Cardiac septum (tissue), 1 donor: ENCODE measurements at regions not wholly inside any gene's neighbourhood (a gene's known extent, or its start where the extent isn't known, plus 50 kb on each side); places are given as distances from the start of the nearest gene placed in this dataset.
"Not testable (repeated sequence)": the region's sequence is repeated elsewhere in the genome, so short reads cannot be mapped to it uniquely, and the experiment has no call there.

Experiments
- DNase-seq: peaks from one replicate; pipeline ENCODE4 v3.0.0-alpha.2; 2020; ENCODE audit warnings: low spot score
- intact Hi-C: fragments of 100-400 bp; cut with DNase I; formaldehyde crosslinking; loops from one replicate; pipeline ENCODE4 v1.14.0; 2022
- donor health status: DM: no; HTN: no; CAD: no.

DNA sequence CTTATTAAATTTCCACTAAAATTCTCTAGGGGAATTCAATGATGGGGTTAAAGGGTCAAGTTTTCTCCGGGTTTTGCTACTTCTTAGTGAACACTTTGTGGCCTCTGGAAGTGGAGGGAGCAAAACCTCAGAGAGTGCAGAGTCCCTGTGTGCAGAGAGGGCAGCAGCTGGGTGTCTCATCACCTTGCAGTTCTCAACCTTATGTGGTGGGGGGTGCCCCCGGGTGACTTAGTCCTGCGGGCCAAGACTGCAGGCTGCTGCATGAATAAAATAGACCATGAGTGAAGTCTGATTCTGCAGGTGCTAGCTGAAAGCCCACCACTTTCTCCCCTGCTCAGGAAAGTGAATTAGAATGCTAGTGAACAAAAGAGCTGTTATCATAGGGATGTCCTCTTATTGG is 191.6 kb downstream of the DLEU7 start:
- no peak for DNase-seq
- intact Hi-C loops = no loop called here

DNA sequence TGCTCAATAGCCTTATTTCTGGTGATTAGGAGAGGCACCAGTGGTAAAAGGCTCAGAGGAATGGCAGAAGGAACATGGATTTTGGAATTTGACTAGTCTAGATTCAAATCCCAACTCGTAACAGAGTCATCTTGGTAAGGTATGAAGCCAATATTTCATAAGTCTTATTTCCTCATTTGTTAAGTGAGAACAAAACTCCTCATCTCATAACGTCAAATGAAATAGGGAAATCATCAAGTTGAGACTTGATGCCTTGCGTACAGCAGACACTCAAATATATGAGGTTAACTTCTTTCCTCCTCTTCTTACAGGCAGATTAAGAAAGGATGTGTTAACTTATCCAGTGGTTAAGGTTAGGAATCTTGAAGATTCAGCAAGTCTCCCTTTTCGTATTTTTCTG is 189.2 kb downstream of the DLEU7 start:
- intact Hi-C loops = no loop called here

DNA sequence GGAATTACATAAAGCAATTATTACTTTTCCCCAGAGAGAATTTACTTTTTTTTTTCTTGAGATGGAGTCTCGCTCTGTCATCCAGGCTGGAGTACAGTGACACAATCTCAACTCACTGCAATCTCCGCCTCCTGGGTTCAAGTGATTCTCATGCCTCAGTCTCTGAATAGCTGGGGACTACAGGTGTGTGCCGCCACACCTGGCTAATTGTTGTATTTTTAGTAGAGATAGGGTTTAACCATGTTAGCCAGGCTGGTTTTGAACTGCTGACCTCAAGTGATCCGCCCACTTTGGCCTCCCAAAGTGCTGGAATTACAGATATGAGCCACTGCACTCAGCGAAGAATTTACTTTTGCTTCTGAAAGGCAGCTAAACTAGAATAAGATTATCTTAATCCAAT is 181.6 kb downstream of the DLEU7 start:
- DNase-seq, intact Hi-C loops: not testable (repeated sequence)

More for the DNA sequence above, 189.2 kb downstream of the DLEU7 start:
- DNase-seq = no peak

DNA sequence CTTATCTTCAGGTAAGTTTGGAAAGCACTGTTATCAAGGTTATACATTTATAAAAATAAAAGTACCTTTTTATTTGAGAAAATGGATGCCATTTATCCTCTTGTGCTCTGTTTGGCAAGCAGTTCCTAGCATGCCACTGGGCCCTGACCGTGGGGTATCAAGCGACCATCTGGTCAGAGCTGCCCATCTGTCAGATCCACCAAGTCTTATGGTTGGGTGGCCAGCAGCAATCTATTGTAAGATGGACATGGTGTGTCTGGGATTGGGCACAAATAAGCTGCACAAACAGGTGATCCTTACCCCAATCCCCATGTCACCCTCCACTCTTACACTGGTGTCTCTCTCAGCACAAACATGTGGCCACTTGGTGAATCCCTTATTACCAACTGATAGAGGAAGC is 178.5 kb downstream of the DLEU7 start:
- intact Hi-C loops = no loop called here

DNA sequence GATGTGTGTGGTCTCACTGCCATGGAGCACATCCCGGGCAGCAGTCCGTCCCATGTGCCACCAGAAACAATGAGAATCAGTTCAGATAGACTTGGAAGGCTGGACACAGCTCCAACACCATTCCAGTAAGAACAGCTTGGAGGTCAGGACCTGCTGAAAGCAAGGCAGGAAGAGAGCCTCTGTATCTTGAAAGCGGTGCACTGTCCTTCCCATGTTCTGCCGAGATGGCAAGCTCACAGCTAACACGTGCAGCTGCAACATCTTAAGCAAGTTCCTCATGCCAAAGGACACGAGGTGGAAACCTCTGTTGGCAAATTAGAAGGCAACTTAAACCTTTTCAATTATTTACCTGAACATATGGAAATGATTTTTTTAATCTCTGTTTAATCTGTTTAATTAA is 175.4 kb downstream of the DLEU7 start:
- no peak for DNase-seq
- intact Hi-C loops = no loop called here

More for the DNA sequence above, 178.5 kb downstream of the DLEU7 start:
- no peak for DNase-seq

DNA sequence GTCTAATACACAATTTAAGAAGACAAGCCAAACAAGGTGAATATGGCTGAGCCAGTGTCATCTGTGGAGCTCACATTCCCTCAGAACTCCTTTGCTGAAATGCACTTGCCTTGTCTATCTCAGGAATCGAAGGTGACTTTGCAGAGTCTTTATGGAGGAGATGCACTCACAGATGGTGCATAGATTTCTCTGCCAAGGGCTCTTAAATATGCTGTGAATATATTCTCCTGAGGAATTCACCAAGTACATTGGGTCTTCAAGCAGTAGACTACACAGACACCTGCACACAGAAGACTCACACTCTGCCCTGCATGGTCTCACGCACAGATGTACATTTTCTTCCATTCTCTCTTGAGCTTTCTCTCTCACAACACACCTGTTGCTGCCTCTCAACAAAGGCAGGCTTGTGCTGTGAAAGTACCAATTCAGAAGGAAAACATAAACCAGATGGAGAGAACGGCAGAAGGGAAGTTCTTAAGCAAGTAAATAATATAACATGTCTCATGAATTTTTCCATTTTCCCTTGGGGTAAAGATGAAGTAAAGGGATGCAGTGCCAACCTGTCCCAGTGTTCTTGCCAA is 174.7 kb downstream of the DLEU7 start:
- DNase-seq = no peak
- intact Hi-C loops = no loop called here

DNA sequence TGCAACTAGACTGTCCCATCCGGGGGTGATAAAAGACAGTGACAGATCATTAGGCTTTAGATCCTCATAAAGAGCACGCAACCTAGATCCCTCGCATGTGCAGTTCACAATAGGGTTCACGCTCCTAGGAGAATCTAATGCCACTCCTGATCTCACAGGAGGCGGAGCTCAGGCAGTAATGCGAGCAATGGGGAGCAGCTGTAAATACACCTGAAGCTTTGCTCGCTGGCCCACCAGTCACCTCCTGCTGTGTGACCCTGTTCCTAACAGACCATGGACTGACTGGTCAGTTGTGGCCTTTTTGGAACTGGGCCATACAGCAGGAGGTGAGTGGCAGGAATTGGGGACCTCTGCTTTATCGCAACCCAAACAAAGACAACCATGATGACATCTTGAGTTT is 173.2 kb downstream of the DLEU7 start:
- no peak for DNase-seq
- intact Hi-C loops = no loop called here

DNA sequence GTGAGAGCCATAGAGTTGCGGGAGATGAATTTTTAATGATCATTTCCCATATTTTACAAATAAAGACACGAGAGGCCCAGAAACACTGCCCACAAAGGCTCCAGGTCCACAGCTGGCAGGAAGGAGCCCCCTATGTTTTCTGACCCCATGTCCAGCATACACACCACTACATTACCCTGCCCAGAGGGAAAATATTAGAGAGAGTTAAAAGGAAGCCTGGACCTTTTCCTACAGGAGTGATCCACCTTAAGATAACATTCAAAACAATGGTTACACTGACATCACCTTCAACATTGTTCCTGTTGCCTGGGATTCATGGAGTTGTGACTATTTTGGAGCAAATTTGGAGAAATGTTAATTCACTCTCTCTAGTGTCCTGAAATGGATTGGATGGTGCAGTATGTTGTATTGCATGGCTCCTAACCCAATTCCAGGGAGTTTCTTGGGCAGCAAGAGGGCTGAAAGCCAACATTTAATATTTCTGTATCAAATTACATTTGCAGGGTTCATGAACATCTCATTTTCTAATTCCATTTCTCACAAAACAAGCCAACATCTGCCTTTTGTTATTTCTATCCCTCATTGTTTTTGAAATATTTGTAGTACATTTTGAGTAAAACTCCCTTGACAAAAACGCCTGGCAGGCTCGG is 172.5 kb downstream of the DLEU7 start:
- DNase-seq = no peak
- intact Hi-C loops = no loop called here

DNA sequence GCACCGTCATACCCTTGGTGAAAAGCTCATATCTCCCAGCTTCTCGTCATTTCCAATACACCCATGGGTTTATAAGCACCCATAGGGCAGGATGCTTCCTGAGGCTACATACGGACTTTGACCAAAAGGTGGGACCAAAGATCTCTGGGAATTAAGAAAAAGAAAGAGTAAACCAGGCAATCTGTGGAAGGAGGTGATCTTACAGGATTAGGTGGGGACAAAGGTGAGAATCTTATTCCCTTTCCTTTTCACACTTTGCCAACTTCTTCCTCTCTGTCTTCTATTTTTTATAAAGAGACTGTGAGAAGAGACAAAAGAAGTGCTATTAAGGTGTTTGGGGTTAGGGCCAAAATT is 172.0 kb downstream of the DLEU7 start:
- DNase-seq = no peak
- intact Hi-C loops = no loop called here

DNA sequence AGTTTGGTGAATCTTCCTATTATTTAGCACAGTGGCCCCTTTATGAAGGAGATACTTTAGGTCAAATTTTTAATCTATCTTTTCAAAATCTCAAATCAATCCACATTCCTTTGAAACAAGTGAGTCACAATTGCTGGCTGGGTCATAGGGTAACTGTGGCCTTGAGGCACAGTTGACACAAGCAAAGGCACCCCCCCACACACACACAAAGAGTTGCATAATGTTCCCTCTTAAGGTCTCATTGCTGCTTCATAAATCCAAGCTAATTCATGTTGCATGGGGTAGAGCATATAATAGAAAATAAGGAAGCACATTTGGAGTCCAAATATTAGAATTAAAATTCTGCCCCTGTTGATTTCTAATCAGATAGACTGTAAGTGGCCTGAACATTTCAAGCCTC is 171.5 kb downstream of the DLEU7 start:
- intact Hi-C loops = no loop called here
- DNase-seq = no peak

DNA sequence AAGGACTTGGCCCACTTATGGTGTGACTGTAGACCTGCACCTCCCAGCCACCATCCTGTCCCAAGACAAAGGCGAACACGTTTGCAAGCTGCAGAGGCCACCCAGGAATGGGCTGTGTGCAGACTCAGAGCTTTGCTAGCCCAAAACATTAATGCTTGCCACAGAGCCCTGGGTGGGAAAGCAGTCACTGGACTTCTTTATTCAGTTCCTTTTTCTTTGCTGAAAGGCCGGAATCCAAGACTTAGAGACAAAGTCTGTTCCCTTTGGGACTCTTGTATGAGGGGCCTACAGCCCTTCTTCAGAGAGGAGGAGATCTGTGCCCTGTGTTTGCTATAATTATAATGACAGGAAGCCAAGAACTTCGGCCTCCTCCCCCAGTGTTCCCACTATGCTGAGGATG is 167.8 kb downstream of the DLEU7 start:
- intact Hi-C loops = loop anchor here (5.0 kb wide), 2 partner anchors 57 to 78 kb away; no protein-coding TSS in a partner anchor
- DNase-seq = no peak

DNA sequence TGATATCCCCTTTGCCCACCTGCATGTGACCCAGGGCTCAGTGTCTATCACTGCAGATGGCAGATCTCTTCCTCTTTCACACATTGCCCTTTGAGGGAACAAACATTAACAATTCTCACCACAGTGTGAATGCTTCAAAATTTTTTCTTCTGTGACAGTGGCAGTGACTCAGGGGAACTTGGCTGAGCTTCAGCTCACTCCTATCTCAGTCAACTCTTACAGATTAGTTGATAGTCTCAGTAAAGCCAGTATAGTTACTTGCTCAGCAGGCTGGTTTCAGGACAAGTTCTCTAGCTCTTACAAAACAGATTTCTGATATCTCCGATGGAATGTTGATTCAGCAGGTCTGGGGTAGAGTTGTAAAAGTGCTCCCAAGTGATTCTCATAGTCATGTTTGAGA is 166.9 kb downstream of the DLEU7 start:
- DNase-seq = no peak
- intact Hi-C loops = loop anchor here (5.0 kb wide), 2 partner anchors 56 to 79 kb away; no protein-coding TSS in a partner anchor

DNA sequence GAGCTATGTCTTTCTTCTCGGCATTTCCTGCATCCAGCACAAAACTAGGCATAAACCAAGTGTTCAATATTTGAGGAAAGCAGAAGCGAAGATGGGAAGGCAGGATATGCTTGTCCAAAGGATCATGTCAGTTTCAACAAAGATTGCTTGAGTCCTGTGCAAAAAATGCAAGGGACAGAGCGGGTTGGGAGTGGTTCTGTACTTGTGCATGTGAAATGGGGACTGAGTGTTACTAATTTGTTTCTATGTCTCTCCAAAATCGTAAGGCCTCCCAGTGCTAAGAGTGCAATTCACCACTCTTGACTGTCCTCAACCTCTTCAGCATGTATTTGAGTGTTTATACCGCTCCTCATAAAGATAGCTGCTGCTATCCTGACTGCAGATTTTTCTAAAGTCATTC is 166.2 kb downstream of the DLEU7 start:
- intact Hi-C loops = loop anchor here (5.0 kb wide), 2 partner anchors 55 to 80 kb away; no protein-coding TSS in a partner anchor
- DNase-seq = no peak

DNA sequence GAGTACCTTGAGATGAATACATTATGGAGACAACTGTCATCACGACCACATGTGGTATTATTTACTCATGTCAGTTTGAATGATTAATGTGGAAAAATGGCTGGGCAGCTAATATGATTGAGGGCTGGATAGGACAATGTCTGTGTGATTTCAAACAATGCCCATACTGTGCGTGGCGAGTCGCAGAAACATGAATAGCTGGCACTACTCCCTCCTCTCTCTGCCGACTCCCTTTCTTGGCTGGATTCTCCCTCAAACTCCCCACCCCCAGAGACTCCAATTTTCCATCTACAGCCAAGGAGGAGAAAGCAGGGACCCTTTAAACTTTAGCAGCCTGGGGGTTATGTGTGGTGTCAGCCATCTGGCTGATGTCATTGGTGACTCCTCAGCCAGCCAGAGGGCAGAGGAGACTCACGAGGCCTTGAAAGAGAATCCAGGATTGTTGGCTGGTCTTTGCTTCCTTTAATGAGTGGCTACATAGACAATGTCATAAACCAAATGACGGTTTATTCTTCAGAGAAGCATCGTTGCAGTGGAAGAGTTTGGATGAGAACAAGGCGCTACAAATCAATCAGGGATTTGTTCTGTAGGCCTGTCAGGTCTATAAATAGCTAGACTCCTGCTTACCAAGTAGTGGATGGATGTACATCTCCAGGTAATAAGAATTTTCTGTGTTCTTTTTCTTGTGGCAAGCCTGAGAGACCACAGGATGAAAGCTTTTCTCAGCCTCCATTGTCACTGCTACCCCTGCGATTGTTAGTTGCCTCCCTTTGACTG is 165.6 kb downstream of the DLEU7 start:
- intact Hi-C loops = loop anchor here (5.0 kb wide), 2 partner anchors 54 to 81 kb away; no protein-coding TSS in a partner anchor
- DNase-seq = no peak

DNA sequence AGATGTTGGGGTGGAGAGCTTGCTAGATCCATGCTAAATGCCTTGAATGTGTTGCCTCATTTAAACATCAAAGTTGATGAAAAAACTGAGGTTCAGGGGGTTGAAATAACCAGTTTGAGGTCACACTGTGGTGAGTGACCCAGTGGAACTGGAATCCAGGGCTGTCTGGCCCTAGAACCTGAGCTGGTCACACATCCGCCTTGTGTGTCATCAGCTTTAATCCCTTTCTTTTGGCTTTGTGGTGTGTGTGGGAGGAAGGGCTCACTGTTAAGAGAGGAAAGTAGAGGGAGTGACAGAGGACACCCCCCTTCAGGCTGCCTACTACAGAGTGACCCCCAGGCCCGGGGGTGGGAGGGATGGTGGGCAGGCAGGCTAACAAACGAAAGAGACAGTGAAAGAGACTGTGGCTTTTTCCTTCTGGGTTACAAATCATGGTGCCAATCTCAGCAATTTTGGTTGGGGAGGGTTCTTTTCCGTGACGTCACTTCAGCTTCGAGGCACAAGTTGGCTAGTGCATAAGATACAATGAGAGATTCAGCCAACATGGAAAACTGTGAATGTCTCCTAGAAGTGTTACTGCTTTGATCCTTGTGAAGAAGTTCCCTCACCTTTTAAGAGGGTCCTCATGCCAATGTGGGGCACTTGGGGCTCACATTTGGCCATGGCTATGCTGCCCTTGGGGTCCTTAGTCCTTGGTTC is 164.9 kb downstream of the DLEU7 start:
- intact Hi-C loops = loop anchor here (5.0 kb wide), 2 partner anchors 54 to 81 kb away; no protein-coding TSS in a partner anchor
- no peak for DNase-seq

DNA sequence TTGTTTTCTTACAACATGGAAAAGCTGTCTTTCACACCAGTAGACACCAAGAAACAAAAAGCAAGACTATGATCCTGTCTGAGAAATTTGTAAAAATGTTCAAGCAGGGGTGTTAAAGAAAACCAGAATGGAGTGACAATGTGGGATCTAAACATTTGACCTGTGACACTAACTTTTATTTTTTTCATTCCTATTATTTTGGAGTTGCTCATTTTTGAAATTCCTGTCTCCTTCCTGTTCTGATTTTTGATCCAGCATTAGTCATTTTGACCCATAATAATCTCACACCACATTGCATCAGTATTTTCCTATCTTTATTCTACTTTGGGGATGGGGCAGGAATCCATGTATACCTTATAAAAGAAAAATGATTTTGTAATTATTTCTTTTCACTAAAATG is 164.2 kb downstream of the DLEU7 start:
- intact Hi-C loops = loop anchor here (5.0 kb wide), 2 partner anchors 53 to 82 kb away; no protein-coding TSS in a partner anchor
- DNase-seq = no peak

DNA sequence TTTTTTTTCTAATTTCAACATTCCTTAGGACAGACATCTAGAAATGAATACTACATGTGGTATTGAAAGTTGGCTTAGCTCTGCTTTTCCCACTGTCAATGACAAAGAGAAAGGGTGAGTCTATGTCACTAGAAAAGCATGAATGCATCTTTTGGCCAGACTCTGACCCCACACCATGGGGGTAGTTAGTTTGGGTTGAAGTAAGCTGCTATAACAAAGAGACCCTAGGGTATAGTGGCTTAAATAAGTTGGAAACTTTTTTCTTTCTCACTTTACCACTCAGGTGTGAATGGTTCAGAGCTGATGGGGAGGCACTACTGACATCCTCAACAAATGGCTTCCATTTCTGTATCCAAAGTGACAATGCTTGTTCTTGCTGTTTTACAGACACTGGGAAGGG is 161.5 kb downstream of the DLEU7 start:
- intact Hi-C loops = no loop called here
- no peak for DNase-seq

DNA sequence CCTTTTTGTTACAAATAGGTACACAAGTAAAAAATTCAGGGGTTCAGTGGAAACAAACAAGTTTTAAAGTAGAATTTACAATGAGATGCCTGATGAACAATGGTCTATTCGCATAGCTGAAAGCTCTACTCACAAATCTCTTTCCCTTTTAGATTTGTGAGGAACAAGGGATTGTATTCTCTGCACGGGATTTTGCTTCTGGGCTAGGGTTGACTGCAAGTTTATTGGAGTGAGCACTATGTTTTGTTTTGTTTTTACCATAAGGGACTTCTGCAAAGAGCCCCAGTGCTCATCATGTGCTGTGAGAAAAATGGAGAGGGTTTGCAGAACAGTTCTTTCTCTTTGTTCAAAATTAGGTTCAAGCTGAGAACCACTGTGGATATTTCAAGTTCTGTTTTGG is 160.5 kb downstream of the DLEU7 start:
- intact Hi-C loops = no loop called here
- no peak for DNase-seq

DNA sequence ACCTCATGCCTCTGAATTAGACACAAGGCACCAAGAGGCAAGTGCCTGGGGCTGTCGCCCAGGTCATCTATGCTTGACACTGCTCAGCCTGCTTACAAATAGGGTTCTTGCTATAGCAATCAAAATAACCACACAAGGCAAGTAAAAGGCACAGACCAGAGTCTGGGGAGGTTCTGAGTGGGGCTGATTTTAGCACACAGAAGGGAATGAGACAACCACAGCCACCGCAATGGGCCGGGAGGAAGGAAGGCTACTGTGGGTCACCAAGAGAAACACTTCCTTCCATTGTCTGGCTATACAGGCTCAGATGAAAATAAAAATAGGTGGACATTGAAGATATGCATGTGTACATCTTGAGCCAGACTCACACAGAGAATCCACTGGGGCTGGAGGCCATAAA is 159.1 kb downstream of the DLEU7 start:
- intact Hi-C loops = no loop called here
- no peak for DNase-seq

DNA sequence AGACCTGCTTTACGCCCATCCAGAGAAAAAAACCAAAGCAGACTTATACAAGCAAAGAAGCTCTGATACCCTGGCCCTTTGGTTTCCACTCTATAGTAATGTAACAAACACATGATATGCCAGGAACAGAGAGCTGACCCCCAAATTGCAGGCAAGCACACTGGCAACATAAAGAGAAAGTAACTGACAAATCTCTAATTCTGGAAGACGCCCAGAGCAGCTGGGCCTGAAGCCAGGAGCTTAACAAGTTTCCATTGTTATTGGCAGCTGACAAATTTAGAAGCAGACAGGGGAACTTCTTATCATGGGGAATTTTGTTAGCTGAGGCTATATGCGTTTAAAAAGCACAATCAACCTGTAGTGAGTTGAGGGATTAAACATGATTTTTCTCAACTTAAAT is 158.0 kb downstream of the DLEU7 start:
- intact Hi-C loops = no loop called here
- DNase-seq = peak; percentile 88
